Mucosa of stomach (tissue), 1 donor: ENCODE measurements at regions not wholly inside any gene's neighbourhood (a gene's known extent, or its start where the extent isn't known, plus 50 kb on each side); places are given as distances from the start of the nearest gene placed in this dataset.

Source experiments
- H3K27me3 ChIP-seq: one replicate; pipeline ENCODE4 v1.7.0; 2013; ENCODE audit warnings: mild to moderate bottlenecking, low read length; ENCODE audit not compliant: control insufficient read depth, insufficient read depth
- H3K36me3 ChIP-seq: one replicate; pipeline ENCODE4 v1.7.0; 2013; ENCODE audit warnings: low read length; ENCODE audit not compliant: control insufficient read depth, insufficient read depth
- H3K4me1 ChIP-seq: one replicate; pipeline ENCODE4 v1.7.0; 2013; ENCODE audit warnings: mild to moderate bottlenecking, low read length; ENCODE audit not compliant: control insufficient read depth, insufficient read depth
- H3K4me3 ChIP-seq: one replicate; pipeline ENCODE4 v1.7.0; 2013; ENCODE audit warnings: low read length
- H3K9ac ChIP-seq: one replicate; pipeline ENCODE4 v1.7.0; 2013; ENCODE audit warnings: mild to moderate bottlenecking, low read length, moderate library complexity
- H3K9me3 ChIP-seq: one replicate; pipeline ENCODE4 v1.7.0; 2013; ENCODE audit warnings: mild to moderate bottlenecking, low read length, moderate library complexity; ENCODE audit not compliant: control insufficient read depth
- donor health status: Pancreatic carcinoma.

DNA sequence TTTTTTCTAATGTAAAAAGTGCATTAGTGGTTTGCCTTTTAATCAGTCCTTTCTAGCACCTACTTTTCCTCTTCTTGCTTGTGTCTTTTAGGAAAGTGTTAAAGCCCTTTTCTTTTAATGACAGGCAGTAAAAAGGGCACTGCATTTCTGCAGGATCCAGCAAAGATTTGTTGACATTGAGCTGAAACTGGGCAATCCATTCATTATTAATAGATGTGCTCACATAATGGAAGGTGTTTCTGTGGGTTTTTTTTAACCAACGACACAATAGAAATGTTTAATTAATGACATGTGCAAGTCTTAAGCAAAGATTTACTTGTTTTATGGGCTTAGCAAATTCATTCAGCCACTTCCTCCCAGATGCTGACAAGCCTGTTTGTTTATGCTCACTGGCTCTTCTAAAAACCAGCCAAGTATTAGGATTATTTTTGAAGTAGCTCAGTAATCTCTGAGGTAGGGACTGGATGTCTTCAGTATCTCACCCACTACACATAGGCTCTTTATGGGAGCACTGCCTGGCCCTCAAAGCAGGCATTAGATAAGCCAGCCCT lies 1201.1 kb downstream of the SORCS1 start:
- H3K4me3 ChIP-seq, result no peak overlapping the region
- H3K9me3 ChIP-seq, result no peaks in the 10 kb centered on the region
- H3K36me3 ChIP-seq, result no peaks in the 10 kb centered on the region
- H3K4me1 ChIP-seq, result no peaks in the 10 kb centered on the region
- no peaks in the 10 kb centered on the region for H3K27me3 ChIP-seq
- H3K9ac ChIP-seq, result no peak overlapping the region

DNA sequence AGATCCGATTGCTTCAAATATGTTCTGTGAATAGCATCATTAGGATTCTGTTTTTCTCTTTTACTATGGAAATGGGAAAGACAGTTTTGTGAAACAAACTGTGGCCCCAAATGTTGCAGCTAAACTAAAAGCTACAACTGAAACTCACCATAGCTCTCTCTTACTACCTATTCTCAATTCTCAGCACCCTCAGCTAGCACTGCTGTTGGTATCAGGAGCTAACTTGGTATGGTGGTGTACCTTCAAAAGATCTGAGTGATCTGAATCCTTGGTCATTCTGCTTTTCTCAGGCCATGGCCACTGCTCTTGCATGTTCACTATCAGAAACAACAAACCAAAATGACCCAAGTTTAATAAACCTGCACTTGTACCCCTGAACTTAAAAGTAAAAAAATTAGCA lies 1208.0 kb downstream of the SORCS1 start:
- H3K27me3 ChIP-seq, result no peaks in the 10 kb centered on the region
- no peak overlapping the region for H3K9ac ChIP-seq
- no peaks in the 10 kb centered on the region for H3K9me3 ChIP-seq
- no peak overlapping the region for H3K4me3 ChIP-seq
- peaks cover 4% of the 10 kb centered on the region for H3K4me1 ChIP-seq
- H3K36me3 ChIP-seq, result no peaks in the 10 kb centered on the region

DNA sequence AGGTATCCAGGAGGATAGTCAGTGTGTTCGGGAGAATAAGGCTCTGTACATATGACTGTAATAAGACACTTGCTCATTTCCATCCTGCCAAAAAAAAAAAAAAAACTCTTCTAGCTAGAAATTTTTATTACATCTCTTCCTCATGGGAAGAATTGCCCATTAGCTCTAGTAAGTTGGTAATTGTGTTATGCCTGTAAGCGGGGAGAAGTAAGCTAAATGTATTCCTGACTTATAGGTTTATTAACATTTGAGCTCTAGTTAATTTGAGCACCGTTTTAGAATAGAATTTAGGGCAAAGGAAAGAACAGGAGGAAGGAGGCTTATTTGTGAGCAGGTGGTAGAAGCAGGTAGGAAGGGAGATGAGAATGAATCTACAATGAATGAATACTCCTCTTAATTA lies 1210.6 kb downstream of the SORCS1 start:
- H3K36me3 ChIP-seq, result no peaks in the 10 kb centered on the region

DNA sequence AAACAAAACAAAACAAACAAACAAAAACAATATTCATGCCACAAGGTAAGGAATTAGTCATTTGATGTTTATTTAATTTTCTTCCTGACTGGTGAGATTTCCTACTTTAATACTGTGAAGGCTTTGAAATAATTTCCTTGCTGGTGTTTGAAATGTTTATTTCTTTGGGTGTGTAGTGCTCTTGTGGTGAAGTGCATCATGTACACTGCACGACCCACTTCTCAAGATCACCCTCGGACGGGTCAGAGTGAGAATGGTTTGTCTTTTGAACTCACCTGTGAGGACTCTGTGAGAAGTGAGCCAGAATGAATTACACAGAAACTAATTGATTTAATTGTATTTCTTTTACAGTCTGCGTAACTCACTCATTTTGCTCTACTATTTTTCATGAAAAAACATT lies 1211.5 kb downstream of the SORCS1 start:
- Histone ChIP-seq H3K27me3 (no peaks in the 10 kb centered on the region), H3K36me3 (no peaks in the 10 kb centered on the region), H3K4me3 (no peak overlapping the region), H3K9me3 (no peaks in the 10 kb centered on the region), H3K9ac (no peak overlapping the region), H3K4me1 (peaks cover 4% of the 10 kb centered on the region)

More for the DNA sequence above, 1210.6 kb downstream of the SORCS1 start:
- no peak overlapping the region for H3K4me3 ChIP-seq
- H3K9me3 ChIP-seq, result no peaks in the 10 kb centered on the region
- H3K4me1 ChIP-seq, result peaks cover 4% of the 10 kb centered on the region
- H3K9ac ChIP-seq, result no peak overlapping the region
- no peaks in the 10 kb centered on the region for H3K27me3 ChIP-seq

DNA sequence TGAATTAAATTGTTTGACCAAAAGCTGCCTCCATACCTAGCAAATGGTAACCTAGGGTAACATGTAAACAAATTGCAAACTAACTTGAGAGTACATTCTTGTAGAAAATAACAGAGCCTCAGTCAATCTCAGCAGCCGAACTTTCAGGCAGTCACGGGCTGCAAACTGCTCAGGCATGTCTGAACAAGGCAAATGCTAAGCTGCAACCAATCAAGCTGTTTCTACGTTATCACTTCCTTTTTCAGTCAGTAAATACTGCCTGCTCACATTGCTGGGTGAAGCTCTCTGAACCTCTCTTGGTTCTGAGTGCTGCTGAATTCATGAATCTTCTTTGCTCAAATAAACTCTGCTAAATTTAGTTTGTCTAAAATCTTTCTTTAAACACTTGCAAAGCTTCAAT lies 1212.4 kb downstream of the SORCS1 start:
- Histone ChIP-seq H3K4me1 (peaks cover 4% of the 10 kb centered on the region), H3K4me3 (no peak overlapping the region), H3K27me3 (no peaks in the 10 kb centered on the region), H3K36me3 (no peaks in the 10 kb centered on the region), H3K9ac (no peak overlapping the region), H3K9me3 (no peaks in the 10 kb centered on the region)

DNA sequence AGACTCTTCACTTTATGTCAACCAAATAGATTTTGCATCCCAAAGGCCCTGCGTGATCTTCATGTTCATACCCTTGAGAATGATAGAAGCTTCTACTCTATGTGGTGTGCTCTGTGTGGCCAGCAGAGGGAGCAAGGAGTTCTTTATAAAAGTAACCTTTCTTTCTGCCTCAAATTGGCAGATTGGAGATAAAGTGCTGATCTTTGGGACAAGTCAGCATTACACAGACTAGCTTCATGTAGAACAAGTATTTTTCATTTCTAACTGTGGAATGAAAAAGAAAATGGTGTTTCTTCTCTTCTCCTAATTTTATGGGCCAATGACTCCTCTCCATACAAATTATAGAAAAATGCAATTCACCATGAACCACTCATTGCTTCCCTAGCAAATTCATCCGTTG lies 1214.1 kb downstream of the SORCS1 start:
- H3K9ac ChIP-seq, result no peak overlapping the region

DNA sequence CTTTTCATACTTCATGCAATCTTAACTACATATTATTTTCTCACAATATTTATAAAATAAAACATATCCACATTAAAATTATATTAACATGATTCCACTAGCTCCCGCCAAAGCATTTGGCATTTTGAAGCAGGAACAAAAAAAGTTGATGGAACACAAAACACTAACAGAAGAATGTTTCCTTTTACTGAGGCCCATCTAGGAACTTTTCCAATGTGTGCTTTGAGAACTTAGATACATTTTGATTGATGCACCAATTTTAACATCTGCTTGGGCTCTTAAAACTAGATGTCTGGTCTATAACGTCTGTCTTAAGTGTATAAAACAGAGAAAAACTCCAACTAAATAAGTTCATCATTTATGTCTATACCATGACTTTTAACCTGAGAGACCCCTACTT lies 1214.8 kb downstream of the SORCS1 start:
- H3K27me3 ChIP-seq, result no peaks in the 10 kb centered on the region
- H3K36me3 ChIP-seq, result no peaks in the 10 kb centered on the region
- peaks cover 4% of the 10 kb centered on the region for H3K4me1 ChIP-seq
- H3K9ac ChIP-seq, result no peak overlapping the region
- H3K4me3 ChIP-seq, result no peak overlapping the region
- no peaks in the 10 kb centered on the region for H3K9me3 ChIP-seq

More for the DNA sequence above, 1214.1 kb downstream of the SORCS1 start:
- no peaks in the 10 kb centered on the region for H3K36me3 ChIP-seq
- H3K27me3 ChIP-seq, result no peaks in the 10 kb centered on the region
- peaks cover 4% of the 10 kb centered on the region for H3K4me1 ChIP-seq
- no peaks in the 10 kb centered on the region for H3K9me3 ChIP-seq
- no peak overlapping the region for H3K4me3 ChIP-seq

DNA sequence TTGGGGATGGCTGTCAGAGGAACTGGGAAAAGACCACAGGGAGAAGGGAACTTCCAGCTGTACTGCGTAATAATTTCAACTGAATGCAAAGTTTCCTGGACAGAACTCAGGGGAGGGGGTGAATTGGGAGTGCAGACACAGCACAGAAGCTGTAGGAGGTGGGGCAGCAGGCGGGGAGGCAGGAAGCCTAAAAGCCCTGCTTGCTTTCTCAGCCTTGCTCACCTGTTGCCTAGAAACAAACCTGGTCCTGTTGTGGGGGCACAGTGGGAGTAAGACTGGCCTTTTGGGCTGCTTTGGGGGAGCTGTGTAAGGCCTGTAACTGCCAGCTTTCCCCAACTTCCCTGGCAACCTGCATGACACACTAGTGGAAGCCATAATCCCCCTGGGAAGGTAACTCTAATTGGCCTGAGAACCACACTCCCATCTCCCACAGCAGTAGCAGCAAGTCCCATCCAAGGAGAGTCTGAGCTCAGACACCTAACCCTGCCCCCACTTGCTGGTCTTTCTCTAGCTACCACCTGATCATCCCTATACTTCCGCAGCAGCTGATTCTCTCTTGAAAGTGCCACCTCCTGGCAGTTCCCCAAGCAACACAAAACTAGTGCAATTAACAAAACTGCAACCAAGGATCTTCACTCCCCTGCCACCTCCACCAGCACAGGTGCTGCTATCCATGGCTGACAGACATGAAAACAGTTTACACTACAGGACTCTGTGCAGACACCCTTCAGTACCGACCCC lies 1239.3 kb downstream of the SORCS1 start:
- Histone ChIP-seq H3K36me3 (no peaks in the 10 kb centered on the region), H3K4me1 (no peaks in the 10 kb centered on the region), H3K27me3 (no peaks in the 10 kb centered on the region), H3K9me3 (no peaks in the 10 kb centered on the region), H3K9ac (no peak overlapping the region), H3K4me3 (no peak overlapping the region)

DNA sequence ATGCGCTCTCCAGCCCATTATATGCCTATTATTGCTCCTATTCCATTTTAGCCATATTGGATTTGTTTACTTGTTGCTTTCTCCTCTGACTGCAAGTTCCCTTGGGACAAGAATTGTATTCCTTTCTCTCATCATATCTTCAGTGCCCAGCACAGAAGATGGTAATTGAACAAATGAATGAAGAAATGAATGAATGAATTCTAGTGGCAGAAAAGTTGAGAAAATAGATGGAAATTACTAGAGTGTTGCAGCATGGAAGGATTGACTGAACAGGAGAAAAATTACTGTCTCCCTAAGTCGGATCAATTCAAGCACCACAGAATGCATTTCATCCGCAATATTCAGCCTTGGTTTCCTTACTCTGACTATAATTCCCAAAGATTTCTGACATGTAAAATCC lies 1243.2 kb downstream of the SORCS1 start:
- H3K36me3 ChIP-seq, result no peaks in the 10 kb centered on the region
- no peak overlapping the region for H3K4me3 ChIP-seq
- H3K9me3 ChIP-seq, result no peaks in the 10 kb centered on the region
- no peak overlapping the region for H3K9ac ChIP-seq
- H3K4me1 ChIP-seq, result no peaks in the 10 kb centered on the region
- H3K27me3 ChIP-seq, result no peaks in the 10 kb centered on the region

DNA sequence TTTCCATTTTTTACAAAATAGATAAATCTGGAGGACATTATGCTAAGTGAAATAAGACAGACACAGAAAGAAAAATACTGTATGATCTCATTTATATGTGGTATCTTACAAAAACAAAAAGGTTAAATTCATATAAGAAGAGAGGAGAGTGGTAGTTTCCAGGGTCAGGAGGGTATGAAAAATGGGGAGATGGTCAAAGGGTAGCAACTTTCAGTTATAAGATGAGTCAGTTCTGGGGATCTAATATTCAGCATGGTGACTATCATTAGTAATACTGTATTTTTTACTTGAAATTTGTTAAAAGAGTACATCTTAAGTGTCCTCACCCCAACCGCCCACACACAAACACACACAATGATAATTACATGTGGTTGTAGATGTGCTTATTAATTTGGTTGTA lies 1250.1 kb downstream of the SORCS1 start:
- H3K9ac ChIP-seq, result no peak overlapping the region
- H3K4me3 ChIP-seq, result no peak overlapping the region
- H3K9me3 ChIP-seq, result no peaks in the 10 kb centered on the region
- no peaks in the 10 kb centered on the region for H3K27me3 ChIP-seq
- no peaks in the 10 kb centered on the region for H3K36me3 ChIP-seq
- H3K4me1 ChIP-seq, result no peaks in the 10 kb centered on the region

DNA sequence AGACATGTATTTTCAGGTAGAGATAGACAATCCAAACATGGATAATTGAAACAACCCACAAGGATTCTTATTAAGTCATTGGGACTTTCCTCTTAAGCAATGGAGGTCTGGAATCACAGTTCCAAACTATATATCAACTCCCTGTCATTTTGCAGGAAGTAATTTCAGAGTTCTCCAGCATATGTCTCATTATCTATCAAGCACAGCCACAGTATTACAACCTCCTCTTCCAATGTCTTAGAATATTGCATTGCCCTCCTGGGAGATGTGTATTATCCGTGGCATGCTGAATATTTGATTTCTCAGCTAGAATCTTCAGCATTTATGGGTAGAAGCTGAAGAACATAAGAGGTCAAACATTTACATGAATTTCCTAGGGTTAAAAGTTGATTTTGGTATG lies 1255.8 kb downstream of the SORCS1 start:
- no peaks in the 10 kb centered on the region for H3K36me3 ChIP-seq
- H3K4me3 ChIP-seq, result no peak overlapping the region
- no peaks in the 10 kb centered on the region for H3K9me3 ChIP-seq
- no peaks in the 10 kb centered on the region for H3K27me3 ChIP-seq
- no peaks in the 10 kb centered on the region for H3K4me1 ChIP-seq
- no peak overlapping the region for H3K9ac ChIP-seq

DNA sequence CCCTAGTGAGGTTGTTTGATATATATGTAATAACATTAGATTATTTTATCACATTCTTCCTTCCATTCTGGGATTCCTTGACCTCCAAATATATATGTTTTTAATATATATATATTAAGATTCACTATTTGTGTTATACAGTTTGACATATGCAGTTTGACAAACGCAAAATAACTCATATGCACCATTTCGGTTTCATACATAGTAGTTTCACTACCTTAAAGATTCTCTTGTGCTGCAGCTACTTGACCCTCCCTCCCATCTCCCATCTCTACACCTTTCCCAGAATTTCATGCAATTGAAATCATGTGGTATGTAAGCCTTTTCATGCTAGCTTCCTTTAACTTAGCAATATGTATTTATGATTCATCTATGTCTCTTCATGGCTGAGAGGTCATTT lies 1244.4 kb downstream of the SORCS3 start:
- Histone ChIP-seq H3K36me3 (no peaks in the 10 kb centered on the region), H3K9me3 (no peaks in the 10 kb centered on the region), H3K4me1 (no peaks in the 10 kb centered on the region), H3K27me3 (no peaks in the 10 kb centered on the region), H3K4me3 (no peak overlapping the region), H3K9ac (no peak overlapping the region)
